ENCODE measurements at regions not wholly inside any gene's neighbourhood (a gene's known extent, or its start where the extent isn't known, plus 50 kb on each side); places are given as distances from the start of the nearest gene placed in this dataset.

- TF ChIP-seq CTCF (IDR thresholded peaks at IDR 0.05; ENCODE audit: borderline replicate concordance, extremely low read depth, low read length, poor library complexity, severe bottlenecking) (no peak), EZH2 (IDR thresholded peaks at IDR 0.05; ENCODE audit: borderline replicate concordance, low read depth, low read length, severe bottlenecking) (no peak)
These were observed 1691.5 kb upstream of the SLC10A2 start for GRCh38 chr13:104757712-104758111.
